Hepatocyte (in vitro differentiated cells): ENCODE measurements at regions not wholly inside any gene's neighbourhood (a gene's known extent, or its start where the extent isn't known, plus 50 kb on each side); places are given as distances from the start of the nearest gene placed in this dataset.
"Not testable (repeated sequence)": the region's sequence is repeated elsewhere in the genome, so short reads cannot be mapped to it uniquely, and the experiment has no call there.

ENCODE experiments used
- DNase-seq: peaks from one replicate; pipeline ENCODE4 v3.0.0-alpha.2; 2016; ENCODE audit warnings: low spot score
- H2AFZ ChIP-seq: fragments of 200-600 bp; sonication (generic); 2 replicates; pipeline ENCODE4 v1.6.0; 2016; ENCODE audit warnings: antibody characterized with exemption, mild to moderate bottlenecking
- H3K27ac ChIP-seq: fragments of 200-600 bp; sonication (generic); 2 replicates; pipeline ENCODE4 v1.5.1; 2016; ENCODE audit warnings: mild to moderate bottlenecking
- H3K27me3 ChIP-seq: fragments of 200-600 bp; sonication (generic); 2 replicates; pipeline ENCODE4 v1.6.1; 2016
- H3K36me3 ChIP-seq: fragments of 200-600 bp; sonication (generic); replicated peaks from 2 replicates; pipeline ENCODE4 v1.5.1; 2016; ENCODE audit warnings: low read depth; ENCODE audit not compliant: insufficient read depth
- H3K4me1 ChIP-seq: fragments of 200-600 bp; sonication (generic); 2 replicates; pipeline ENCODE4 v1.5.1; 2016; ENCODE audit warnings: mild to moderate bottlenecking, moderate library complexity; ENCODE audit not compliant: insufficient read depth
- H3K4me2 ChIP-seq: fragments of 200-600 bp; sonication (generic); 2 replicates; pipeline ENCODE4 v1.6.0; 2016
- H3K4me3 ChIP-seq: fragments of 200-600 bp; sonication (generic); 2 replicates; pipeline ENCODE4 v1.5.1; 2016; ENCODE audit warnings: mild to moderate bottlenecking
- H3K79me2 ChIP-seq: fragments of 200-600 bp; sonication (generic); 2 replicates; pipeline ENCODE4 v1.6.0; 2017; ENCODE audit warnings: mild to moderate bottlenecking
- H3K9me2 ChIP-seq: fragments of 200-600 bp; sonication (generic); replicated peaks from 2 replicates; pipeline ENCODE4 v1.6.0; 2017; ENCODE audit warnings: mild to moderate bottlenecking; ENCODE audit not compliant: insufficient read depth
- H3K9me3 ChIP-seq: fragments of 200-600 bp; sonication (generic); 2 replicates; pipeline ENCODE4 v1.5.1; 2016; ENCODE audit warnings: low read depth, mild to moderate bottlenecking
- H4K20me1 ChIP-seq: fragments of 200-600 bp; sonication (generic); 2 replicates; pipeline ENCODE4 v1.6.0; 2016; ENCODE audit warnings: mild to moderate bottlenecking; ENCODE audit not compliant: insufficient read depth, poor library complexity, severe bottlenecking
- CTCF ChIP-seq: fragments of 200-600 bp; sonication (generic); IDR thresholded peaks from 2 replicates; pipeline ENCODE4 v1.5.1; 2016; ENCODE audit warnings: antibody characterized with exemption, mild to moderate bottlenecking; ENCODE audit not compliant: poor library complexity
- EZH2 ChIP-seq: fragments of 200-600 bp; sonication (generic); IDR thresholded peaks from 2 replicates; pipeline ENCODE4 v1.6.1; 2016; ENCODE audit warnings: antibody characterized with exemption, mild to moderate bottlenecking, borderline replicate concordance
- EZH2phosphoT487 ChIP-seq: fragments of 200-600 bp; sonication (generic); IDR thresholded peaks from one replicate; pipeline ENCODE4 v1.6.1; 2018; ENCODE audit warnings: antibody characterized with exemption, mild to moderate bottlenecking, low read depth, moderate library complexity; ENCODE audit not compliant: unreplicated experiment, severe bottlenecking
- WGBS: methylation state at CpG from one replicate; pipeline ENCODE4 v1.1.6; 2016; ENCODE audit warnings: low lambda C conversion rate; ENCODE audit errors: missing lambda C conversion rate; 5-methylcytosine and 5-hydroxymethylcytosine counted together

GRCh38 chr12:25362646-25363045 lies 111.9 kb upstream of the KRAS start:
- no peaks in the 10 kb centered on the region for H3K9me3 ChIP-seq
- H3K4me2 ChIP-seq: no peak overlapping the region
- no peaks in the 10 kb centered on the region for H3K36me3 ChIP-seq
- TF ChIP-seq EZH2phosphoT487 (no peak), EZH2 (no peak), CTCF (no peak)
- DNase-seq: no peak
- H3K4me3 ChIP-seq: no peak overlapping the region
- H2AFZ ChIP-seq: no peak overlapping the region
- no peaks in the 10 kb centered on the region for H3K9me2 ChIP-seq
- no peaks in the 10 kb centered on the region for H3K4me1 ChIP-seq
- no peaks in the 10 kb centered on the region for H4K20me1 ChIP-seq
- H3K27ac ChIP-seq: no peak overlapping the region
- WGBS: 94% methylated on average over 4 of the region's 4 CpGs
- no peaks in the 10 kb centered on the region for H3K27me3 ChIP-seq
- H3K79me2 ChIP-seq: no peaks in the 10 kb centered on the region

GRCh38 chr12:25361511-25361910 lies 110.8 kb upstream of the KRAS start:
- H3K4me1 ChIP-seq: no peaks in the 10 kb centered on the region
- H3K79me2 ChIP-seq: no peaks in the 10 kb centered on the region
- TF ChIP-seq EZH2phosphoT487: no peak
- TF ChIP-seq CTCF: no peak
- TF ChIP-seq EZH2: no peak
- H3K36me3 ChIP-seq: no peaks in the 10 kb centered on the region
- no peaks in the 10 kb centered on the region for H3K27me3 ChIP-seq
- H3K4me2 ChIP-seq: no peak overlapping the region
- H3K27ac ChIP-seq: no peak overlapping the region
- H3K9me2 ChIP-seq: no peaks in the 10 kb centered on the region
- H3K9me3 ChIP-seq: no peaks in the 10 kb centered on the region
- no peak overlapping the region for H2AFZ ChIP-seq
- no peaks in the 10 kb centered on the region for H4K20me1 ChIP-seq
- 73% methylated on average over 2 of the region's 2 CpGs for WGBS
- DNase-seq: no peak
- H3K4me3 ChIP-seq: no peak overlapping the region

DNA sequence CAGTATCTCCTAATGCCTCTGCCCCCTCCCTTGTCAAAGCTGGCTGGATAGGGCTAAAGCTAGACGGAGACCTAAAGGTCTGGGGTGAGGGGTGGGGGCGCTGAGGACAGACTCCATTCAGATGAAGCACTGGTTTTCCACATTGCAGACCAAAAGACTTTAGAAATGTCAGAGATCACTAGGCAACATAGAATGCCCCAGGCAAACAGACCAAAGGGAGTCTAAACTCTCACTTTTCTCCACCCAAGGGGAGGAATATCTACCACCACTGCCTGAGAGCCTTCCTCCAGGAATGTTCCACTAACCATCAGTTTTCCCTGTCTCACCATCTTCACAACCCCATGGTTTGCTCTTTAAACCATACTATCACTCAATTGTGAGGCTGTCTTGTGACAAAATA lies 106.9 kb upstream of the KRAS start:
- no peak overlapping the region for H3K27ac ChIP-seq
- 82% methylated on average over 2 of the region's 2 CpGs for WGBS
- no peak overlapping the region for H3K4me2 ChIP-seq
- no peaks in the 10 kb centered on the region for H3K79me2 ChIP-seq
- H3K36me3 ChIP-seq: no peaks in the 10 kb centered on the region
- no peak overlapping the region for H3K4me3 ChIP-seq
- no peaks in the 10 kb centered on the region for H3K27me3 ChIP-seq
- no peak for TF ChIP-seq CTCF
- no peak for TF ChIP-seq EZH2phosphoT487
- no peak for TF ChIP-seq EZH2
- H2AFZ ChIP-seq: no peak overlapping the region
- no peak for DNase-seq
- no peaks in the 10 kb centered on the region for H4K20me1 ChIP-seq
- no peaks in the 10 kb centered on the region for H3K9me3 ChIP-seq
- no peaks in the 10 kb centered on the region for H3K9me2 ChIP-seq
- H3K4me1 ChIP-seq: no peaks in the 10 kb centered on the region

DNA sequence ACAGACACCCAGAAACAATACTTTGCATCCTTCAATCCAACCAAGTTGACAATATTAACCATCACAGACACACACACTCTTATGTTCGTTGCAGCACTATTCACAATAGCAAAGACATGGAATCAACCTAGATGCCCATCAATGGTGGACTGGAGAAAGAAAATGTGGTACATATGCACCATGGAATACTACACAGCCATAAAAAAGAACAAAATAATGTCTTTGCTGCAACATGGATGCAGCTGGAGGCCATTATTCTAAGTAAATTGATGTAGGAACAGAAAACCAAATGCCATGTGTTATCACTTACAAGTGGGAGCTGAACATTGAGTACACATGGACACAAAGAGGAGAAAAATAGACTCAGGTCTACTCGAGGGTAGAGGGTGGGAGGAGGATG lies 102.2 kb upstream of the KRAS start:
- not testable (repeated sequence) for H4K20me1 ChIP-seq, DNase-seq, H3K79me2 ChIP-seq, H3K9me3 ChIP-seq, H3K4me1 ChIP-seq, H3K4me2 ChIP-seq, H3K4me3 ChIP-seq, H3K9me2 ChIP-seq, H3K36me3 ChIP-seq, H3K27me3 ChIP-seq, H3K27ac ChIP-seq, H2AFZ ChIP-seq
- 91% methylated on average over 2 of the region's 2 CpGs for WGBS
